OCI-LY7 (cell line): ENCODE measurements at regions not wholly inside any gene's neighbourhood (a gene's known extent, or its start where the extent isn't known, plus 50 kb on each side); places are given as distances from the start of the nearest gene placed in this dataset.

Experiments used
- BruUV-seq: library from RNA; stranded (reverse); fragments of 400-500 nt; replicated peaks from 2 replicates; lab custom pipeline; 2021; lab: Mats Ljungman, UMichigan
- CTCF ChIA-PET: fragments of 300-600 bp; sonication (Branson Sonifier 250); formaldehyde crosslinking; loops from one replicate; lab custom pipeline; 2022; ENCODE audit warnings: antibody characterized with exemption; ENCODE audit not compliant: unreplicated experiment; lab: Charles Lee
- POLR2A ChIA-PET: fragments of 300-600 bp; sonication (Branson Sonifier 250); formaldehyde crosslinking; loops from one replicate; lab custom pipeline; 2022; ENCODE audit warnings: antibody characterized with exemption; lab: Charles Lee
- DNase-seq: peaks from one replicate; pipeline ENCODE4 v3.0.0-alpha.2; 2015; ENCODE audit warnings: low spot score
- H2AFZ ChIP-seq: fragments of 200-600 bp; sonication (generic), shearing (Covaris generic); 2 replicates; pipeline ENCODE4 v1.6.1; 2014; ENCODE audit warnings: mild to moderate bottlenecking, antibody characterized with exemption, low read length, moderate library complexity
- H3K27ac ChIP-seq: fragments of 200-600 bp; sonication (generic); 2 replicates; pipeline ENCODE4 v1.5.1; 2014; ENCODE audit warnings: mixed run types, low read depth, mild to moderate bottlenecking, moderate library complexity, low read length, inconsistent platforms; ENCODE audit not compliant: poor library complexity, severe bottlenecking
- H3K36me3 ChIP-seq: fragments of 200-600 bp; sonication (generic); 2 replicates; pipeline ENCODE4 v1.6.1; 2014; ENCODE audit warnings: mild to moderate bottlenecking, antibody characterized with exemption, low read length, moderate library complexity, mixed read lengths; ENCODE audit not compliant: insufficient read depth
- H3K4me1 ChIP-seq: fragments of 200-600 bp; sonication (generic); 2 replicates; pipeline ENCODE4 v1.5.1; 2014; ENCODE audit warnings: mild to moderate bottlenecking, low read length; ENCODE audit not compliant: insufficient read depth, poor library complexity, severe bottlenecking
- H3K4me2 ChIP-seq: fragments of 200-600 bp; sonication (generic); 2 replicates; pipeline ENCODE4 v1.6.1; 2014; ENCODE audit warnings: mild to moderate bottlenecking, low read length
- H3K4me3 ChIP-seq: fragments of 200-600 bp; sonication (generic); 2 replicates; pipeline ENCODE4 v1.5.1; 2014; ENCODE audit warnings: mild to moderate bottlenecking, low read depth, low read length; ENCODE audit not compliant: poor library complexity, severe bottlenecking
- H3K79me2 ChIP-seq: fragments of 200-600 bp; sonication (generic); 2 replicates; pipeline ENCODE4 v1.6.1; 2016; ENCODE audit warnings: low read depth, mild to moderate bottlenecking, low read length, moderate library complexity, mixed read lengths; ENCODE audit not compliant: insufficient read depth
- H3K9me2 ChIP-seq: fragments of 200-600 bp; sonication (generic); 2 replicates; pipeline ENCODE4 v1.6.1; 2016; ENCODE audit warnings: mild to moderate bottlenecking, low read length, mixed read lengths; ENCODE audit not compliant: insufficient read depth
- H3K9me3 ChIP-seq: fragments of 200-600 bp; sonication (generic); 2 replicates; pipeline ENCODE4 v1.6.1; 2014; ENCODE audit warnings: mild to moderate bottlenecking, mixed run types, low read length, mixed read lengths
- H4K20me1 ChIP-seq: fragments of 200-600 bp; sonication (generic); 2 replicates; pipeline ENCODE4 v1.6.1; 2014; ENCODE audit warnings: mild to moderate bottlenecking, antibody characterized with exemption, low read length, moderate library complexity, mixed read lengths; ENCODE audit not compliant: insufficient read depth
- EZH2phosphoT487 ChIP-seq: fragments of 200-600 bp; sonication (generic); IDR thresholded peaks from 2 replicates; pipeline ENCODE4 v1.6.1; 2018; ENCODE audit warnings: low read depth, borderline replicate concordance, mild to moderate bottlenecking, mixed run types, antibody characterized with exemption, low read length, moderate library complexity, mixed read lengths
- intact Hi-C: fragments of 100-400 bp; cut with micrococcal nuclease; formaldehyde crosslinking; loops from one replicate; pipeline ENCODE4 v1.10.0; 2022; ENCODE audit not compliant: unreplicated experiment
- TF ChIP-seq, protein P1 (sequence below): fragments of 200-600 bp; sonication (generic); conservative IDR thresholded peaks from 2 replicates; pipeline ENCODE4 v1.5.1; 2014; ENCODE audit warnings: mild to moderate bottlenecking, antibody characterized with exemption, low read length, moderate library complexity, mixed read lengths

DNA sequence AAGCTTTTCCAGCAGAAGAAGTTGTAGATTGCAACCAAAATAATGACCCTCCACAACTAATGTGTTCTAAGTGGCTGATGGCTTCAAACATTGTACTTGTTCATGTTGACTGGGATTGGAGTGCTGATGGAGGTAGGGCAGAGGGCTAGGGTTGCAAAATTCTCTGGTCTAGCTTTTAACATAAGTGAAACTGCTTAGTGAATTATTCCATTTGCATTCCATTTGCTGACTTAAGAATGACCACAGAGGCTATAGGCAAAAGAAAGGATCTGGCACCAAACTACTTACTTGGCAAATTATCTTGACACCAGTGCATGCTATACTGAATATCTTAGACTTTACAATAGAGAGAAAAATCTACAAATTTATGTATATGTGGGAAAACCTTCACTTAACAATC, 287.0 kb downstream of the FGF9 start:
- H3K4me2 ChIP-seq: no peak overlapping the region
- H3K4me3 ChIP-seq: no peak overlapping the region
- H3K27ac ChIP-seq: no peak overlapping the region
- DNase-seq: no peak
- H3K36me3 ChIP-seq: no peaks in the 10 kb centered on the region
- H4K20me1 ChIP-seq: no peaks in the 10 kb centered on the region
- H3K4me1 ChIP-seq: no peaks in the 10 kb centered on the region
- BruUV-seq: no TSS peak
- no peaks in the 10 kb centered on the region for H3K79me2 ChIP-seq
- intact Hi-C loops: no loop called here
- no peaks in the 10 kb centered on the region for H3K9me2 ChIP-seq
- POLR2A ChIA-PET: interaction anchor here (0.6 kb wide), 1 partner anchor 14 kb away, joined by 3 read pairs; no protein-coding TSS in a partner anchor
- CTCF ChIA-PET: no interaction called here
- H2AFZ ChIP-seq: no peak overlapping the region
- no peak for TF ChIP-seq EZH2phosphoT487
- TF ChIP-seq, protein P1, sequence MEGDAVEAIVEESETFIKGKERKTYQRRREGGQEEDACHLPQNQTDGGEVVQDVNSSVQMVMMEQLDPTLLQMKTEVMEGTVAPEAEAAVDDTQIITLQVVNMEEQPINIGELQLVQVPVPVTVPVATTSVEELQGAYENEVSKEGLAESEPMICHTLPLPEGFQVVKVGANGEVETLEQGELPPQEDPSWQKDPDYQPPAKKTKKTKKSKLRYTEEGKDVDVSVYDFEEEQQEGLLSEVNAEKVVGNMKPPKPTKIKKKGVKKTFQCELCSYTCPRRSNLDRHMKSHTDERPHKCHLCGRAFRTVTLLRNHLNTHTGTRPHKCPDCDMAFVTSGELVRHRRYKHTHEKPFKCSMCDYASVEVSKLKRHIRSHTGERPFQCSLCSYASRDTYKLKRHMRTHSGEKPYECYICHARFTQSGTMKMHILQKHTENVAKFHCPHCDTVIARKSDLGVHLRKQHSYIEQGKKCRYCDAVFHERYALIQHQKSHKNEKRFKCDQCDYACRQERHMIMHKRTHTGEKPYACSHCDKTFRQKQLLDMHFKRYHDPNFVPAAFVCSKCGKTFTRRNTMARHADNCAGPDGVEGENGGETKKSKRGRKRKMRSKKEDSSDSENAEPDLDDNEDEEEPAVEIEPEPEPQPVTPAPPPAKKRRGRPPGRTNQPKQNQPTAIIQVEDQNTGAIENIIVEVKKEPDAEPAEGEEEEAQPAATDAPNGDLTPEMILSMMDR: no peak
- no peaks in the 10 kb centered on the region for H3K9me3 ChIP-seq

DNA sequence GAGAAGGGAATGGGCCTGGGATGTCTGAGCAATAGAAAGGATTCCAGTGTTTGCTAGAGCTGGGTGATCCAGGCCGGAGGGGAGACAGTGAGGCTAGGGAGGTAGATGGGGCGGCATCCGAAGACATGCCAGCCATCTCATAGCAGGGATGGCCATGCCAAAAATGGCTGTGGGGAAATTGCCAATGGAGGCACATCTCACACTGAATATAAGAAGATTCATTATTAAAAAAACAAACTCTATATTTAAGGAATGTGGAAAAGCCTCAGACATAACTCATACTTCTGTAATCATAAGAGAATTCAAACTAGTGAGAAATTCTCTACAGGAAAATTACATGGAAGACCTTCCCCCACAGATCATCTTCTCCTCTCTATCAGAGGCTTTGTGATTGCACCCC, 289.2 kb downstream of the FGF9 start:
- TF ChIP-seq EZH2phosphoT487: no peak
- TF ChIP-seq, protein P1: no peak
- no peak overlapping the region for H3K4me3 ChIP-seq
- H3K4me1 ChIP-seq: no peaks in the 10 kb centered on the region
- no TSS peak for BruUV-seq
- ChIA-PET CTCF (no interaction called here), POLR2A (interaction anchor here (0.6 kb wide), 1 partner anchor 789 kb away, joined by 3 read pairs; no protein-coding TSS in a partner anchor)
- H3K36me3 ChIP-seq: no peaks in the 10 kb centered on the region
- no peaks in the 10 kb centered on the region for H3K79me2 ChIP-seq
- intact Hi-C loops: no loop called here
- no peaks in the 10 kb centered on the region for H3K9me3 ChIP-seq
- no peak overlapping the region for H2AFZ ChIP-seq
- no peaks in the 10 kb centered on the region for H3K9me2 ChIP-seq
- DNase-seq: no peak
- no peak overlapping the region for H3K27ac ChIP-seq
- H3K4me2 ChIP-seq: no peak overlapping the region
- H4K20me1 ChIP-seq: no peaks in the 10 kb centered on the region

DNA sequence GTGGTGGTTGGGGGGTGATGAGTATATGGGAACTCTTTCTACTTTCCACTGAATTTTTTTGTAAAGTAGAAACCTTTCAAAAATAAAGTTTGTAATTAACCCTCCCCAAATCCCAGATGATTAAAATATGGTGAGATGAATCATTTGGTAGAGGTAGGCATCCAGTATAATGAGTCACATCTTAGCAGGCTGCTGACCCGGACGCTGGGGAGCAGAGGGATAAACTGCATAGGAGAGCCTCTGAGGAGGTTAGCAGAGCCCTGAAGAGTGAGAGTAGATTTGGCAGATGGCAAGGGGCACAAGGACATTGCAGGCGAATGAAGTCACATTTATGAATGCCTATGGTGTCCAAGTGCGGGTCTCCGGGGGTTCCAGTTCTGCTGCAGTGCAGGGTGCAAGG, 293.8 kb downstream of the FGF9 start:
- no peaks in the 10 kb centered on the region for H3K36me3 ChIP-seq
- POLR2A ChIA-PET: no interaction called here
- intact Hi-C loops: no loop called here
- no peaks in the 10 kb centered on the region for H3K4me1 ChIP-seq
- H3K4me2 ChIP-seq: no peak overlapping the region
- no peak overlapping the region for H3K4me3 ChIP-seq
- TF ChIP-seq, protein P1: no peak
- no peak for TF ChIP-seq EZH2phosphoT487
- H3K9me2 ChIP-seq: no peaks in the 10 kb centered on the region
- no peaks in the 10 kb centered on the region for H4K20me1 ChIP-seq
- no peak for DNase-seq
- no peak overlapping the region for H3K27ac ChIP-seq
- BruUV-seq: no TSS peak
- H3K9me3 ChIP-seq: no peaks in the 10 kb centered on the region
- H2AFZ ChIP-seq: no peak overlapping the region
- CTCF ChIA-PET: no interaction called here
- no peaks in the 10 kb centered on the region for H3K79me2 ChIP-seq
